ENCODE measurements at regions not wholly inside any gene's neighbourhood (a gene's known extent, or its start where the extent isn't known, plus 50 kb on each side); places are given as distances from the start of the nearest gene placed in this dataset.
"Not testable (repeated sequence)": the region's sequence is repeated elsewhere in the genome, so short reads cannot be mapped to it uniquely, and the experiment has no call there.

DNA sequence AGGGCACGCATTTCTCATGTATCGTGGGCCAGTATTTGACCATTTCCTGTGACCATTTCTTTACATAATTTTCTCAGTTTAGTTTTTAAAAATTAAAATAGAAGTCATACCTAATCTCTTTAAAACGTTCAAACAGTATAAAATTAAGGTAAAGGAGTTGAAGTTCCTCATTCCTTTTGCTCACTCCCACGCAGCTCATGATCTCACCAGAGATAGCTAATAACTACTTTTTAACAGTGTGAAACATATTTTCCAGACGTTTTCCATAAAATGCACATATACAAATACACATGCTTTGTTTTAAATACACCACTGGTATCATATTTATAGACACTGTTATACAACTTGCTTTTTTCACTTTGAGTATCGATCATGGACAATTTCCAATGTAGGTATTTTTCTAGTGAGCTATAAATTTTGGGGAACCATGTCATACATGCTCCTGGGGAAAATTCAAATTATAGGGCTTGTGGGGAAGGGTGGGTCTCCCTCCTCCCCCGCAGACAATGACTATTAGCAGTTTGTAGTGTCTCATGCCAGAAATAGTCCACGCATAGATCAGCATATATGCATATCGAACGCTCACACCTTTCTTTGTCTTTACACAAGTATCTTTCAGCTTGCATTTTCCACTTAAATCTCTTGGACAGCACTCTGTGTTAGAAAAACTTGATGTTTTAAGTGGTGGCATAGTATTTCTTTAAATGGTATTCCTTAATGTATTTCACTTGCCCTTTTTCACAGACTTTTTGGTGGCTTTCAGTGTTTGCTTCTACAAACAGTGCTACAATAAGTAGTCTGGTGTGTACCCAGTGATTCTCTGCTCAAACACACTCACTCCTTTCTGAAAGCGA is 145.5 kb upstream of the ZNF217 start:
- FAIRE-seq: no peak

DNA sequence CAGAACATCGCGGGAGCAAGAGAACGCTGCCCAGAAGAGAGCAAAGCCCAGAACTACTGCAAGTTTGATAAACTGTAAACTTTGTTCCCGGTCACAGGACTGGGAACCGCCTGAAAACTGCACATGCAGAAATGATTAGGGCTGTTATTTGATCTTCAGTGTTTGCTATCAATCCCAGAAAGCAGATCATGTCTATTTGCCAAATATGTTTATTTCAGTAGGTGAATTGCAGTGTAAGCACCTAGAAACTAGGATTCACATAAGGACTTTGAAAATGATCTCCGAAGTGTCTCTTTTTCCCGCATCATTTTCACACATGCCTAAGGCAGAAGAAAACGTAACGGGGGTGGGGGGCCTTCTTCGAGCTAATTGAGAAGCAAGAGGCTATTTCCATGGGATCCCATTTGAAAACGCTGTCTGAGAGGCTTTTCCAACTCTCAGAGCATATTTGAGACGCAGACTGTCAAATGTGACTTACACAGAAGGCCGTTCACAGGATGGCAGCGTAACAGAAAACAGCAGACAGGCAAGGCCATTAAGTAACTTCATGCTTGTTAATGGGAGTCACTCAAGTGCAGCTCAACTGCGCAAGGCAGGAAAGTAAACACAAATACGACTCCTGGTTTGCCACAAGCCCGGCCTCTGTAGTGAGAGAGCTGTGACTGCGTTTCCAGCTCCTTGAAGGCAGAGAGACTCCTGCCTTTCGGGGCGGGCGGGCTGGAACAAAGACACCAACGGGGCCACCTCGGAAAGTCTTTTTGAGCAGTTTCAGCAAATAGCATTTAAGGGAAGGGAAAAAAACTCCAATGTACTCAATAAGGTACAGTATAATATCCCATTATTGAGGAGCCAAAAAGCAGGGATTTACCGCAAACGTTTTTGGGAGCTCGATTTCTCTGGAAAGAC is 144.7 kb upstream of the ZNF217 start:
- peak; percentile 68 for FAIRE-seq

DNA sequence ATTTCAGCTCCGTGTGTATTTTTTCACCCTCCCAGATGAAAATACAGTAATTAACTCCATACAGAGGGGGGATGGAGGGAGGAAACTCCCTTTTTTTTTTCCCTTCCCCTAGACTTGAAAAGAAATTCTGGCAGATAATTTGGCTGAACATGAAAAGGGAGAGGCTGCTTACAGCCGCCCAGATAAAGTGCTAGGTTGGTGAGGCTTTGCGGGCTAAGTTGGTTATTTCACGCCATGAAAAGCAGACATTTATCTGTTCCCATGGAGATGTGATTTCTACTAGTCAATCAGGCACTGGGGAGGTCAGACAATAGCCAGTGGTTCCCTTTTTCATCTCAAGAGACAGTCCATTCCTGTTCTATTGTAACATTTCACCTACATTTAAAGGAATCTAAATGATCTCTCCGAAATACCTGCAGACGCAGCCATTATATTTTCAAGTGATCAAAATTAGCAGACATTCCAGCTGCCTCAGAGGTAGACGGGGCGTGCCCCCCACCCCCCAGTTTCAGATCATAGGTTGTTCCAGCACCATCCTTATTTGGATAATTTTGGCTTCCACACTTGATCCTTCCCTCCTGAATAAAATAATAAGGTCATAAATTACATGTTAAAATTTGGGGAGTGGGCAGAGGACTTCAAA is 143.9 kb upstream of the ZNF217 start:
- FAIRE-seq: no peak

DNA sequence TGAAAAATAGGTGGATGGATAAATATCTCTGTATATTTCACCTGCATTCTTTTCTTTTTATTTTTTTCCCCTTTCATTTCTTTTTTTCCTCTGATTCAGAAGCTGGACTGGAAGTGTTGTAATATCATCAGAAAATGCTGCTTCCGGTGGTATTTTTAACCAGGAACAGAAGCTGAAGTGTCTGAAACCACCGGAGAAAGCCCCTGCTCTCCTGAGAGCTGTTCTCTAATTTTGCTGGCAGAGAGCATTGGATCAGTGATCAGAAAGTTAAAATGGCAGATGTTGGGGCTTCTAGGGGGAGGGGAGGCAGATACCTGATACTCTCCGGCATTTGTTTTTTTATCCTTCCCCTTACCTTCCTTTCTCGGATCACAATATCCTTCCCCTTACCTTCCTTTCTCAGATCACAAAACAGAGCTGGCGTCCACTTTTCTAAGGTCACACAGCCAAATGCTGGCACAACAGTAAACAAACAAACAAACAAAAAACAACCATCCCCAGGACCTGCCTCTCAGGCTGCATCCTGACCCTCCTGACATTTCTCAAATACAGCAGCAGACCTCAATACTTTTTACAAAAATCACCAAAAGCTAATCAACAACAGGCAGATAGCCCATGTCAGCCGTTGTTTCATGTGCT is 143.2 kb upstream of the ZNF217 start:
- no peak for FAIRE-seq

DNA sequence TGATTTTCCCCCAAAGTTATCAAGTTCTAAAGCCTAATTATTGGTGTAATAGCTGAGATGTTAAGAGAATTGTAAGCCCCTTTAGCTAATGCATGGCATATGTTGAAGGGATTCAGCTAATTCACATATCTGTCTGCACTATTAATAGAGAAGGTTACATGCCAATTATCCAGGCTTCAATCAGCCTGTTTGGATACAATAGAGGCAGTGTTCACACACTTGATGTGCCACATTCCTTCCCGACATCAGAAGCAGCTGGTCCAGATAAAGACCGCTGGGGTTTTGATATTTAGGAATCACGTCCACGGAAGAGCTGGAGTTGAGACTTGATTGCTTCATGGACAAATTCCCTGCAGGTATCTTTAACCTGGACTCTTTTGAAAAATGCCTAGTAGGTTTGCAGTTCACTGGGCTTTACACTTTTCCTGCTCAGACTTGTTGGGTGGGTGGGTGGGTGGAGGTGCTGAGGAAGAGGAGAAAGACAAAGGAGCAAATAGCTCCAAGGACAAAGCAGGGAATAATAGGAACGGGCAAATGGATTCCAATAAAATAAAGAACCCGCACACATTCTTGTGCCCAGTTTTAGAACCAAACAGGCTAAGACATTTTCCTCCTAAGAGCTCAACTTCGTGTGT is 142.6 kb upstream of the ZNF217 start:
- no peak for FAIRE-seq

DNA sequence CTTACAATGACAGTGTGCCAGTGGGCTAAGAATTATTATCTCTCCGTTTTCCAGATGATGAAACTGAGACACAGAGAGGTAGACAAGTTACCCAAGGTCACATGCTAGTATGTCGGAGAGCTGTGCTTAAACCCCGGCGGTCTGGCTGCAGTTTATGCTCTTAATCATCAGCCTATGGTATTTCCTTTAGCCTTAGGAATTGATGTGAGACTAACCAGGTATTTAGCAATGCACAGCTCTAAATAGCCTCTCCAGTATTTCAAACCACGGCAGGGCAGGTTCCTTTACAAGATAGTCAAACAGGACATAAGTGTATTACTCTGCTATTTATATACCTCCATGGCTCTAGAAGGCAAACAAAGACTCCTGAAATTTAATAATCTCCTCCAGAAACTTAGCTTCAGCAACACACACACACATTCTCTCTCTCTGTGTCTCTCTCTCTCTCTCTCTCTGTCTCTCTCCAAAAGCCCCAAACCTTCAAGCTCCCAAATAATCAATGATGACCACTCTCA is 142.0 kb upstream of the ZNF217 start:
- no peak for FAIRE-seq

DNA sequence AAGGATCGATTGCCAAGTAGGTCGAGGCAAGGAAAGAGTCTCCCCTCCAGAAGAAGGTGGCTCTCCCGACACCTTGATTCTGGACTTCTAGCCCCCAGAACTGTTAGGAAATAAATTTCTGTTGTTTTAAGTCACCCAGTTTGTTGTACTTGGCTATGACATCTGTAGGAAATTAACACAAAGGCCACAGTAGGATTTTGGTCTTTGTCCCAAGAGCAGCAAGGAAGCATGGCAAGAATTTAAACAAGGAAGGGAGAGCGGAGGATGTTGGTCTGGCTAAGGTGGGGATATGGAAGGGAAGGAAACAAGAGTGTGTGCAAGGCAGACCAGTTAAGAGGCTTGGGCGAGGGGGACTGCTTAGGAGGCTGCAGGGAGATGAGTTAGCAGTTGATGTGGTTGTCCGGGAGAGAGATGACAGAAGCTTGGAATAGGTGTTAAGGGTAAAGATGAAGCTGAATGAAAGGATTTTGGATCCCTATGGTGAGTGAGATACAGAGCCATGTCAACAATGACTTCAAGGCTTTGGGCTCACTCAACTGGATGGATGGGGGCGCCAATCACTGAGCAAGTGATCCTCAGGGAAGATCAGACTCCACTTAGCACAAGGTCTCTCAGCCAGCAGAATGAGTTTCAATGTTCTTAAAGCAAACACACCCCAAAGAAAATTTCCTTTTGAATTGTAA is 140.5 kb upstream of the ZNF217 start:
- FAIRE-seq: no peak

DNA sequence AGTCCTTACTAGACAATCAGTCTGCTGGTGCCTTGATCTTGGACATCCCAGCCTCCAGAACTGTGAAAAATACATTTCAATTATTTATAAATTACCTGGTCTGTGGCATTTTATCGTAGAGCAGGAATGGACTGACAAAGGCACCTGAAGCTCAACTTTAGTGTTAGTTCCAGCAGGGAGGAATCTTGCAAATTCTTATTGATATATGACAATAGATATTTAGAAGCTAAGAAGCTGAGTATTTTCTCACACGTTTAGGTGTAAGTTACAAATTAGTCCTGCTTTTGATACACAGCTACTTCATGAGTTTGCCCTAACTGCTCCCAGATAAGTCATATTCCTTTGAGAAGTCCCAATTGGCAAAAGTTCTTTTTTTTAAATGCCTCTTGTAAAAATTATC is 138.0 kb upstream of the ZNF217 start:
- FAIRE-seq: no peak

DNA sequence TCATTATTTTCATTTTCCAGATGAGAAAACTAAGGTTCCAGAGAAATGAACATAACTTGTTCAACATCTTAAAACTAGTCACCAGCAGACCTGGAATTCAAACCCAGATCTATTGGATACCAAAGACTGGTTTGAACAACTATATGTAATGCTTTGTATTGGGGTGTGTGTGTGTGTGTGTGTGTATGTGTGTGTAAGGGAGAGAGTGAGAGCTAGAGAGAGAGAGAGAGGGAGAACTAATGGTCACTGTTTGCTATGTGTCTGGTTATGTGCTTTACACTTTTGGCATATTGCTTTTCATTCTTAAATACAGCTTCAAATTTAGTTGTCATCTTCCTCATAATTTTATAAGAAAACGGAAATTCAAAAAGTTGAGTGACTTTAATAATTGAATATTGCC is 134.7 kb upstream of the ZNF217 start:
- no peak for FAIRE-seq

DNA sequence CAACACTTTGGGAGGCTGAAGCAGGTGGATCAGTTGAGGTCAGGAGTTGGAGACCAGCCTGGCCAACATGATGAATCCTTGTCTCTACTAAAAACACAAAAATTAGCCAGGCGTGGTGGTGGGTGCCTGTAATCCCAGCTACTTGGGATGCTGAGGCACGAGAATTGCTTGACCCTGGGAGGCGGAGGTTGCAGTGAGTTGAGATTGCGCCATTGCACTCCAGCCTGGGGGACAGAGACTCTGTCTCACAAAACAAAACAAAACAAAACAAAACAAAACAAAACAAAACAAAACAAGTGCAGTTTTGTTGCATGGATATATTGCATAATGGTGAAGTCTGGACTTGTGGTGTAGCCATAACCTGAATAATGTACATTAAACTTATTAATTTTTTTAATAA is 133.6 kb upstream of the ZNF217 start:
- not testable (repeated sequence) for FAIRE-seq

DNA sequence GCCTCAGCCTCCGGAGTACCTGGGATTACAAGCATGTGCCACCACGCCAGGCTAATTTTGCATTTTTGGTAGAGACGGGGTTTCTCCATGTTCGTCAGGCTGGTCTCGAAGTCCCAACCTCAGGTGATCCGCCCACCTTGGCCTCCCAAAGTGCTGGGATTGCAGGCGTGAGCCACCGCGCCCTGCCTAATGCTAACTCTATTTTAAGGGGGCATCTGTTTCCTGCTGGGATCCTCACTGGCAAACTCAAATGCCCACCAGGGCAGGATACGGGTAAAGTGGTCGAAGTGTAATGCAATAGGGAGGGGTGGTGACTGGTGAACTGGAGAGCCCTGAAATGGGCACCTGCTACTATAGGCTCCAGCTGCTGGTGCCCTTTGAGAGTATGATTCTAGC is 131.9 kb upstream of the ZNF217 start:
- FAIRE-seq: no peak

DNA sequence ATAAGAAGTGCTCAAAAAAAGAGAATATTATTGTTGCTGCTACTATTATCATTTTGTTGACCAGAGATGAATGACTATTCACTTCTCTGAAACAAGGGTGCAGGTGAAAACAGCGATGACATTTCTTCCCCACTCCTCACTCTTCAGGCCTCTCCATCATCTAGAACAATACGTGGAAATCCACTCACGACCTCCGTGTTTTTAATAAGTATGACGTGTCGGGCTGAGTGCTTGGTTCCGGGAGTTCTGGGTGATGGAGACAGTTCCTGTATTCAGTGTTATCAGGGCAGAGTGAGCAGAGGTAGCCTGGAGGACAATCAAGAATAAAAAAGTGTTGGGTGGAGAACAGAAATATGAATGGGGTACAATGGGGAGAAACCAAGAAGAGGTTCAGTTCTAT is 130.0 kb upstream of the ZNF217 start:
- FAIRE-seq: no peak

DNA sequence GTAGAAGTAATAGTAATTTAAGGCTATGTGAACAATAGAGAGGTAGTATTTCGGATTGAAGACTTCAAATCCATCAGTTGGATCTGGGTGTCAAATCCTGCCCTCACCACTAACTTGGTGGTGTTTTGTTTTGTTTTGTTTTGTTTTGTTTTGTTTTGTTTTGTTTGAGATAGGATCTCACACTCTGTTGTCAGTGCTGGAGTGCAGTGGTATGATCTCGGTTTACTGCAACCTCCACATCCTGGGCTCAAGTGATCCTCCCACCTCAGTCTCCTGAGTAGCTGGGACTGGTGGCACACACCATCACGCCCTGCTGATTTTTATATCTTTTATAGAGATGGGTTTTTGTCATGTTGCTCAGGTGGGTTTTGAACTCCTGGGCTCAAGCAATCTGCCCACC is 129.4 kb upstream of the ZNF217 start:
- no peak for FAIRE-seq

DNA sequence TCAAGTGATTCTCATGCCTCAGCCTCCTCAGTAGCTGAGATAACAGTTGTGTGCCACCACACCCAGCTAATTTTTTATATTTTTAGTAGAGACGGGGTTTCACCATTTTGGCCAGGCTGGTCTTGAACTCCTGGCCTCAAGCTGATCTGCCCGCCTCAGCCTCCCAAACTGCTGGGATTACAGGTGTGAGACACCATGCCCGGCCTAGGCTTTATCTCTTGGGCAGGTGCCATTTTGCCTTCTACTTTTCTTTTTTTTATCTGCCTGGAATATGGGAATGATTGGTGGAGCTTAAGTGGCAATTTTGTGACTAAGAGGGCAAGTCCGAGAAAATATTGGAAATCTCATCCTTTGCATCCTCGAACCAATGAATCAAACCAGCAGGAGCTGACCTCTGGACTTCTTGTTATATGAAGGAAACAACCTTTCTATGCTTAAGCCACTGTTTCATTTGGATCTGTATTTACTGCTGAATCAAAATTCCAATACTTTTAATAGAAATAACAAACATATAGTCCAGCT is 128.9 kb upstream of the ZNF217 start:
- no peak for FAIRE-seq

DNA sequence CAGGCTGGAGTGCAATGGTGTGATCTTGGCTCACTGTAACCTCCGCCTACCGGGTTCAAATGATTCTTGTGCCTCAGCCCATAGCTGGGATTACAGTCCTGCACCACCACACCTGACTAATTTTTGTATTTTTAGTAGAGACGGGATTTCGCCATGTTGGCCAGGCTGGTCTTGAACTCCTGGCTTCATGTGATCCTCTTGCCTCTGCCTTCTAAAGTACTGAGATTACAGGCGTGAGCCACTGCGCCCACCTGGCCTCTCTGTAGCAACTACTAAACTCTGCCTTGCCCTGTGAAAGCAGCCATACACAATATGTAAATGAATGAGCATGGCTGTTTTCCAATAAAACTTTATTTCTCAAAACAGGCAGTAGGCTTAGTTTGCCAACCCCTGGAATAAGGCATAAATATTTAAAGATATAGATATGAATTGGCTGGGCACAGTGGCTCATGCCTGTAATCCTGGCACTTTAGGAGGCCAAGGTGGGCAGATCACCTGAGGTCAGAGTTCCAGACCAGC is 127.9 kb upstream of the ZNF217 start:
- not testable (repeated sequence) for FAIRE-seq

DNA sequence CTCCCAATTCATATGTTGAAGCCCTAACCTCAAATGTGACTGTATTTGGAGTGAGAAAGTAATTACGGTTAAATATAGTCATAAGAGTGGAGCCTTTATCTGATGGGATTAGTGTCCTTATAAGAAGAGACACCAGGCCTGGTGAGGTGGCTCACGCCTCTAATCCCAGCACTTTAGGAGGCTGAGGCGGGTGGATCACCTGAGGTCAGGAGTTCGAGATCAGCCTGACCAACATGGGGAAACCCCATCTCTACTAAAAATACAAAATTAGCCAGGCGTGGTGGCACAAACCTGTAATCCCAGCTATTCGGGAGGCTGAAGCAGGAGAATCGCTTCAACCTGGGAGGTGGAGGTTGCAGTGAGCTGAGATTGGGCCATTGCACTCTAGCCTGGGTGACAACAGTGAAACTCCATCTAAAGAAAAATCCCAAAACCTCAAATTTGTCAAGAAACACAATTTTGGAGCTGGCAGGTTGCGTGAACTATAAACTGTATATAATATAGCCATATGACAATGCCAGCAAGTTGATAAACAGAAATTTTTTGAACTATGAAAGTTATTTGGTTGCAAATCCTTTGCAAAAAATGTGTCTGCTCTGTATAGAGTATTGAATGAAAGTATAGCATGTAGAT is 125.6 kb upstream of the ZNF217 start:
- not testable (repeated sequence) for FAIRE-seq

DNA sequence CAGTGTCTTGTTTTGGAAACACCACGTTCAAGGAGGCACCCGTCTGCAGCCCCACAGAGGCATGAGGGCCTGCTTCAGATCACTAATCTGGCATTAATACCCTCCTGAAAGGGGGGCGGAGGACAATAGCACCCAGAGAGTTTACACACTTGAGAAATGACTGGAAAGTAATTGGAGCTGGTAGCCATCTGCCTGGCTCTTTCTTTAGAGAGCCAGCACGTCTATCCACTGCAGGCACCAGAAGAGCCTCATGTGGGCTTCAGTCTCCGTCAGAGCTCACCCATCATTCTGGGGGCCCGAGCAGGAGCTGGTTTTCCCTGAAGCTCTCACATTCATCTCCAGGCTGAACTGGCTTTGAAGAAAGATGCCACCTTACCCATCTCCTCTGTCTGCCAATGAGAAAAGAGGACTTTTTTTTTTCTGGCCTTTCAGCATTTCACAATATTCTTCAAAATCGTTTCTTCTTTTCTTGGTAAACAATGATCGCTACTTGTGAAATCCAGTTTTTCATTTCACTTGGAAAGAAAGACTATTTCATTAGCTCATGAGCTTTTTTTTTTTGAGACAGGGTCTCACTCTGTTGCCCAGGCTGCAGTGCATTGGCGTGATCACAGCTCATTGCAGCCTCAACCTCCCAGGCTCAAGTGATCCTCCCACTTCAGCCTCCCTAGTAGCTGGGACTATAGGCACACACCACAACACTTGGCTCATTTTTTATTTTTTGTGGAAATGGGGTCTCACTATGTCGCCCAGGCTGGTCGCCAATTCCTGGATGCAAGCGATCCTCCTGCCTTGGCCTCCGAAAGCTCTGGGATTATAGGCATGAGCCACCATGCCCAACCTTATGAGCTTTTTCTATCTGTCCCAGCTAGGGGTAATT is 124.7 kb upstream of the ZNF217 start:
- no peak for FAIRE-seq

DNA sequence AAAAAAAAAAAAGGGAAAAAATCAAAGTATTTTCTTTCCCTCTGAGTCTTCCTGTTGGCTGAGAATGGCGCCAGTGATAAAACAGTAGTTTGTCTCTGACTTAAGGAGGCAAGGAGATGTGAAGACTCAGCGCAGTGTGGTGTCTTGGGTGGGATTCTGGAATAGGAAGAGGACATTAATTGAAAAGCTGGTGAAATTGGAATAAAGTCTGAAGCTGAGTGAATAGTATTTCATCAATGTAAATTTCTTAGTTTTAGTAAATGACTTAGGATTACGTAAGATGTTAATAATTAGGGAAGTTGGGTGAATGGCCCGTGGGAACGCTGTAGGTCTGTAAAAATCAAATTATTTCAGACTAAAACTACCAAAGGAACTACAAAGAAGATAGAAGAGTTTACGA is 122.8 kb upstream of the ZNF217 start:
- no peak for FAIRE-seq

DNA sequence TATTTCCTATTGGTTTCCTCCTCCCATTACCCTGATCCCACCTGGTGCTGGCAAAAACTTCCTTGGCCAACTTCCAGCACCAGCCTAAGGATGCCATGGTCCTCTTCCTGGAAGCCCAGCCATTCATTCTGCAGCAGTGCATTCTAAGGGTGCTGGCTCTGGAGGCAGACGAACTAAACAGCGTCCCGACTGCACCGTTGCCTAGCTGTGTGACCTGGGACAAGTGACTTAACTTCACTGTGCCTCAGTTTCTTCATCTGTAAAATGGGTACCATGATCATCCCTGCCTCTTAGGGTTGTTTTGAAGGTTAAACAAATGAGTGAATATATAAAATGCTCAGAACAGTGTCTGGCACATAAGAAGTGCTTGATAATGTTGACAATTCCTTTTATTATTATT is 120.9 kb upstream of the ZNF217 start:
- no peak for FAIRE-seq

All from TTC549 (cell line).